CD4-positive, alpha-beta T cell (primary cell): ENCODE measurements at regions not wholly inside any gene's neighbourhood (a gene's known extent, or its start where the extent isn't known, plus 50 kb on each side); places are given as distances from the start of the nearest gene placed in this dataset.

Source experiments
- ATAC-seq: fragments of 200-7000 bp; cut with Tn5 transposase; one replicate; pipeline ENCODE4 v1.10.0; 2022; ENCODE audit warnings: mild to moderate bottlenecking; ENCODE audit not compliant: poor library complexity
- CTCF ChIA-PET: fragments of 350-600 bp; sonication (Branson Sonifier 250); formaldehyde crosslinking; loops from one replicate; lab custom pipeline; 2021; ENCODE audit warnings: antibody characterized with exemption, inconsistent platforms; lab: Charles Lee
- POLR2A ChIA-PET: fragments of 350-600 bp; sonication (Branson Sonifier 250); formaldehyde crosslinking; loops from one replicate; lab custom pipeline; 2021; ENCODE audit warnings: antibody characterized with exemption, inconsistent platforms; lab: Charles Lee
- DNase-seq, 14 experiments: peaks; one replicate each; pipeline ENCODE4 v3.0.0-alpha.2; 2013 to 2020; ENCODE audit warnings: mixed read lengths in 2 of 14
- H3K27ac ChIP-seq, 2 donors: one replicate each; pipeline versions ENCODE4 v1.5.1 to v1.7.0; 2013; ENCODE audit warnings: low read length in 2 of 2, low read depth in 1 of 2, mild to moderate bottlenecking in 1 of 2
- H3K27me3 ChIP-seq, 2 experiments: 1 replicate in 1 of 2; 2 replicates in 1 of 2; pipeline versions ENCODE4 v1.6.1 to v1.7.0; 2013; ENCODE audit warnings: low read length in 2 of 2, control low read depth in 1 of 2, mild to moderate bottlenecking in 1 of 2, moderate library complexity in 1 of 2; ENCODE audit not compliant: insufficient read depth in 2 of 2, control insufficient read depth in 1 of 2
- H3K36me3 ChIP-seq: one replicate; pipeline ENCODE4 v1.6.1; 2013; ENCODE audit warnings: low read length, control low read depth; ENCODE audit not compliant: insufficient read depth
- H3K4me1 ChIP-seq: one replicate; pipeline ENCODE4 v1.6.1; 2013; ENCODE audit warnings: low read length, control low read depth; ENCODE audit not compliant: insufficient read depth
- H3K4me3 ChIP-seq: one replicate; pipeline ENCODE4 v1.5.1; 2013; ENCODE audit warnings: mild to moderate bottlenecking, low read length, moderate library complexity
- H3K9me3 ChIP-seq, 2 experiments: 1 replicate in 1 of 2; 2 replicates in 1 of 2; pipeline versions ENCODE4 v1.6.1 to v1.7.0; 2013; ENCODE audit warnings: low read length in 2 of 2, mild to moderate bottlenecking in 2 of 2, control low read depth in 1 of 2, moderate library complexity in 1 of 2; ENCODE audit not compliant: control insufficient read depth in 1 of 2, insufficient read depth in 1 of 2
- H3K27ac Mint-ChIP-seq: one replicate; pipeline ENCODE4 v1.8.0; 2020; ENCODE audit warnings: mixed read lengths
- H3K27me3 Mint-ChIP-seq: one replicate; pipeline ENCODE4 v1.8.0; 2021; ENCODE audit warnings: mixed read lengths
- H3K36me3 Mint-ChIP-seq: one replicate; pipeline ENCODE4 v1.8.0; 2021; ENCODE audit warnings: low read depth, mixed read lengths
- H3K4me1 Mint-ChIP-seq: one replicate; pipeline ENCODE4 v1.8.0; 2021; ENCODE audit warnings: low read depth, mixed read lengths
- H3K4me3 Mint-ChIP-seq: one replicate; pipeline ENCODE4 v1.8.0; 2020; ENCODE audit warnings: mild to moderate bottlenecking, mixed read lengths
- H3K9me3 Mint-ChIP-seq: one replicate; pipeline ENCODE4 v1.8.0; 2020; ENCODE audit warnings: mixed read lengths
- intact Hi-C, 2 experiments: fragments of 100-400 bp; cut with DNase I in 1 of 2; cut with micrococcal nuclease in 1 of 2; formaldehyde crosslinking; loops; one replicate each; pipeline versions ENCODE4 v1.15.1 to v1.9.0; 2023 to 2025; cut with DNase I, micrococcal nuclease
- TF ChIP-seq, protein P1 (sequence below): fragments of 200-600 bp; IDR thresholded peaks from one replicate; pipeline ENCODE4 v1.8.0; 2022; ENCODE audit warnings: antibody characterized with exemption, mild to moderate bottlenecking

DNA sequence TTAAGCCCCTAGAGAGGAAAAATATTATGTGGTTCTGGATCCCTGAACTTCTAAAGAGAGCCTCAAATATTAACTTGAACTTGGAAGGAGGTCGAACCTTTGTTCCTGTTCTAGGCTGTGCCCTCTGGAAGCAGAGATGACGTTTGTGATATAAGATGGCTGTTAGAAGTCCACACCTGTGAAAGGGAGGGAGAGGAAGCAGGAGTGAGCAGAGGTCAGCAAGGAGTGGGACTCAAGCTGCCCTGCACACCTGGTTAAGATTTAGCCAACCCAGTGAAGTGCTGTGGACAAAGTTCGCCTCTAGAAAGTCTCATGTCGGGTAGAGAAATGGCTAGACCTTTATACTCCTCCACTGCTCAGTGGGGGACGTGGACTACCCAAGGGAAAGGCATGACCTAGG is 566.2 kb downstream of the MID1IP1 start:
- H3K9me3 Mint-ChIP-seq, result no peaks in the 10 kb centered on the region
- peaks cover 7% of the 10 kb centered on the region for H3K4me1 Mint-ChIP-seq
- CTCF ChIA-PET, result no interaction called here

DNA sequence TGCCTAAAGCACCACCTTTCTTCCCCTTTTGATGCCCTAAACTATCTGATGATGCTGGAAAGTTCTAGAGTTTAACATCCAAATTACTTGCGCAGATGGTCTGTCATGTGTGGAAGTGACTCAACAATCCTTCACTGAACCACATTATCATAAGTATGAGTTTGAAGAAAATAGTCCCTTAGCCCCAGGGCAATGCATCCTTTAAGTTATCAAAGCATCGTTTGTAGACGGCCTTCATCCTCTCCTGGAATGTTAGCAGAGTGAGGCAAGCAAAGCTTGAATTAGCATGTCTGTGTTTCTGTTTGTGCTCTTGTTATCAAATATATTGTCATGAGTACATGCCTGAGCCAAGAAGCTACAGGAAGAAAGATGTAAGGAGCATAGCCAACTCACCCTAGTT is 570.9 kb downstream of the MID1IP1 start:
- Mint-ChIP-seq H3K27ac (no peak overlapping the region), H3K4me1 (no peaks in the 10 kb centered on the region), H3K9me3 (peaks cover 2% of the 10 kb centered on the region), H3K27me3 (no peaks in the 10 kb centered on the region), H3K4me3 (no peak overlapping the region), H3K36me3 (no peaks in the 10 kb centered on the region)
- DNase-seq, result no peak
- no peaks in the 10 kb centered on the region for H3K4me1 ChIP-seq
- no peak overlapping the region for H3K27ac ChIP-seq
- ATAC-seq, result no peak
- no peaks in the 10 kb centered on the region for H3K36me3 ChIP-seq
- POLR2A ChIA-PET, result no interaction called here
- TF ChIP-seq, protein P1, sequence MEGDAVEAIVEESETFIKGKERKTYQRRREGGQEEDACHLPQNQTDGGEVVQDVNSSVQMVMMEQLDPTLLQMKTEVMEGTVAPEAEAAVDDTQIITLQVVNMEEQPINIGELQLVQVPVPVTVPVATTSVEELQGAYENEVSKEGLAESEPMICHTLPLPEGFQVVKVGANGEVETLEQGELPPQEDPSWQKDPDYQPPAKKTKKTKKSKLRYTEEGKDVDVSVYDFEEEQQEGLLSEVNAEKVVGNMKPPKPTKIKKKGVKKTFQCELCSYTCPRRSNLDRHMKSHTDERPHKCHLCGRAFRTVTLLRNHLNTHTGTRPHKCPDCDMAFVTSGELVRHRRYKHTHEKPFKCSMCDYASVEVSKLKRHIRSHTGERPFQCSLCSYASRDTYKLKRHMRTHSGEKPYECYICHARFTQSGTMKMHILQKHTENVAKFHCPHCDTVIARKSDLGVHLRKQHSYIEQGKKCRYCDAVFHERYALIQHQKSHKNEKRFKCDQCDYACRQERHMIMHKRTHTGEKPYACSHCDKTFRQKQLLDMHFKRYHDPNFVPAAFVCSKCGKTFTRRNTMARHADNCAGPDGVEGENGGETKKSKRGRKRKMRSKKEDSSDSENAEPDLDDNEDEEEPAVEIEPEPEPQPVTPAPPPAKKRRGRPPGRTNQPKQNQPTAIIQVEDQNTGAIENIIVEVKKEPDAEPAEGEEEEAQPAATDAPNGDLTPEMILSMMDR, result no peak
- no peak overlapping the region for H3K4me3 ChIP-seq
- intact Hi-C loops, result no loop called here
- CTCF ChIA-PET, result interaction anchor here (0.5 kb wide), 1 partner anchor 357 kb away, joined by 4 read pairs; no protein-coding TSS in a partner anchor
- no peaks in the 10 kb centered on the region for H3K9me3 ChIP-seq
- H3K27me3 ChIP-seq, result no peaks in the 10 kb centered on the region

More for the DNA sequence above, 566.2 kb downstream of the MID1IP1 start:
- POLR2A ChIA-PET, result no interaction called here
- TF ChIP-seq, protein P1, result no peak
- no peaks in the 10 kb centered on the region for H3K4me1 ChIP-seq
- no peak overlapping the region for H3K4me3 Mint-ChIP-seq
- no peak for DNase-seq
- no peaks in the 10 kb centered on the region for H3K36me3 Mint-ChIP-seq
- no peak overlapping the region for H3K4me3 ChIP-seq
- ATAC-seq, result no peak
- intact Hi-C loops, result no loop called here
- no peaks in the 10 kb centered on the region for H3K36me3 ChIP-seq
- no peak overlapping the region for H3K27ac Mint-ChIP-seq
- H3K27me3 Mint-ChIP-seq, result no peaks in the 10 kb centered on the region
- H3K9me3 ChIP-seq, result no peaks in the 10 kb centered on the region
- no peak overlapping the region for H3K27ac ChIP-seq
- H3K27me3 ChIP-seq, result no peaks in the 10 kb centered on the region

DNA sequence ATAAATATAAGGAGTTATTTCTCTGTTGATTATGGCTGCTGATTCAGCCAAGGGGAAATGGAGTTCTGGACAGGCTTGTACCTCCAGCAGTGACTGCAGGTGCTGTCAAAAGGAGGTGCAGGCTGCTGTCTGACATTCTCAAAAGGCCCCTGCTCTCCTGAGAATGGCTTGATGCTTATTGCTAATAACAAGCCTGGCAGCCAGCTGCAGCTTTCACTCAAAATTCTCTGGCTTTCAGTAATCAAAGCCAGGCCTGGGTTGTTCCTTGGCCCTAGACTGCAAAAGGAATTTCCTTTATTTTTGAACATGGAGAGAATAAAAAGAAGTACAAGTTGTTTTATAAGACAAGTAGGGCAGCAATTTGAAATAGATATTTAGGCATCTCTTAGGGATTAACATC is 575.9 kb downstream of the MID1IP1 start:
- Mint-ChIP-seq H3K4me1 (no peaks in the 10 kb centered on the region), H3K9me3 (peaks cover 2% of the 10 kb centered on the region), H3K4me3 (no peak overlapping the region), H3K36me3 (no peaks in the 10 kb centered on the region), H3K27me3 (no peaks in the 10 kb centered on the region), H3K27ac (no peak overlapping the region)
- DNase-seq, result no peak
- ChIA-PET POLR2A (no interaction called here), CTCF (no interaction called here)
- Histone ChIP-seq H3K27ac (no peak overlapping the region), H3K27me3 (no peaks in the 10 kb centered on the region), H3K4me1 (no peaks in the 10 kb centered on the region), H3K9me3 (no peaks in the 10 kb centered on the region), H3K36me3 (no peaks in the 10 kb centered on the region), H3K4me3 (no peak overlapping the region)
- no peak for ATAC-seq
- intact Hi-C loops, result no loop called here
- TF ChIP-seq, protein P1, result no peak
